RPMI7951 (cell line): ENCODE measurements at regions not wholly inside any gene's neighbourhood (a gene's known extent, or its start where the extent isn't known, plus 50 kb on each side); places are given as distances from the start of the nearest gene placed in this dataset.
"Not testable (repeated sequence)": the region's sequence is repeated elsewhere in the genome, so short reads cannot be mapped to it uniquely, and the experiment has no call there.

Source experiments
- DNase-seq: peaks from one replicate; pipeline ENCODE4 v3.0.0-alpha.2; 2012; ENCODE audit warnings: low read depth

- DNase-seq: peak; percentile 29
Measured at GRCh38 chr7:53596230-53596629, 560.8 kb downstream of the POM121L12 start.

DNA sequence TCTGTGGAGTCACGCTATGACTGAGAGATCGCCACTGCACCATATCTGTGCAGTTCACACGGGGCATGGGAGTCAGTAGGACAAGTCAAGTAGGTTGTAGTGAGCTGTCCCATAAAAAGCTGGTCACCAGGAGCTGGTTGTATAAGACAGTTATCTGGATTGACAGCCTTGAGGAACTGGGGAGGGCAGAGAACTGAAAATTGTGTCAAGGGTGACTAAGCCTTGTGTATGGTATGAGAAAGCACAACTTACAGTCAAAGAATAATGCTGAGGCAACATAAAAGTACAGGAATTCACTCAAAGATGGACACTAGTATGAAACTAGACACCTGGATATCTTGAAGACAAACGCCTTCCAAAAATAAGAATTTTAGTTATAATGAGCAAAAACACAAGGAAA is 564.9 kb downstream of the POM121L12 start:
- no peak for DNase-seq

- DNase-seq: peak; percentile 39
Measured at GRCh38 chr7:53602817-53603418, 567.5 kb downstream of the POM121L12 start.

- no peak for DNase-seq
Measured at GRCh38 chr7:53603461-53603860, 568.0 kb downstream of the POM121L12 start.

- no peak for DNase-seq
Measured at GRCh38 chr7:53604201-53604600, 568.8 kb downstream of the POM121L12 start.

- no peak for DNase-seq
Measured at GRCh38 chr7:53607961-53608360, 572.5 kb downstream of the POM121L12 start.

GRCh38 chr7:53609185-53609584 is 573.8 kb downstream of the POM121L12 start:
- DNase-seq: no peak

- no peak for DNase-seq
Measured at GRCh38 chr7:53611043-53611442, 575.6 kb downstream of the POM121L12 start.

DNA sequence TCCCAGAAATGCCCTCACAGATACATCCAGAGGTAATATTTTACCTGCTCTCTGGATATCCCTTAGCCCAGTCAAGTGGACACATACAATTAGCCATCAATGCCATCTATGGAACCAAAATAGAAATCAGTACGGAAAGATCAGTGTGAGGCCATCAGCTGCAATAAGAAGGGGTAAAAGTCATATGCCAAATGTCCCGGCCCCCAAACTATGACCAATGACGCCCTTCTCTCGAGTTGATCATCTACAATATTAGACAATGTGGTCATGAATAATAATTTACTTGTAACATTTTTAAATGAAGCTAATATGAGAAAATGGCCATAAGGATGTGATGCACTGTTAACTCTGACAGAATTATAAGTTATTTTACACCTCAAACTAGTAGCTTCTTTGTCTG is 588.9 kb downstream of the POM121L12 start:
- DNase-seq: no peak

GRCh38 chr7:53628775-53629174 is 593.3 kb downstream of the POM121L12 start:
- DNase-seq: no peak

DNA sequence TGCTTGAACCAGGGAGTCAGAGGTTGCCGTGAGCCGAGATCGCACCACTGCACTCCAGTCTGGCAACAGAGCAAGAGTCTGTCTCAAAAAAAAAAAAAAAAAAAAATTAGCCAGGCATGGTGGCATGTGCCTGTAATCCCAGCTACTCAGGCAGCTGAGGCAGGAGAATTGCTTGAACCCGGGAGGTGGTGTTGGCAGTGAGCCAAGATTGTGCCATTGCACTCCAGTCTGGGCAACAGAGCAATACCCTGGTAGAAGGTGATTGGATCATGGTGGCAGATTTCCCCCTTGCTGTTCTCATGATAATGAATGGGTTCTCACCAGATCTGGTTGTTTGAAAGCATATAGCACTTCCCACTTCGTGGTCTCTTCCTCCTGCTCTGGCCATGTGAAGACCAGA is 599.8 kb downstream of the POM121L12 start:
- not testable (repeated sequence) for DNase-seq

- no peak for DNase-seq
Measured at GRCh38 chr7:53638517-53638916, 603.1 kb downstream of the POM121L12 start.

- DNase-seq: no peak
Measured at GRCh38 chr7:53641091-53641490, 605.7 kb downstream of the POM121L12 start.

GRCh38 chr7:53642361-53642760 is 606.9 kb downstream of the POM121L12 start:
- DNase-seq: no peak

- no peak for DNase-seq
Measured at GRCh38 chr7:53642866-53643265, 607.4 kb downstream of the POM121L12 start.

- no peak for DNase-seq
Measured at GRCh38 chr7:53656881-53657280, 621.4 kb downstream of the POM121L12 start.

GRCh38 chr7:53657586-53657985 is 622.2 kb downstream of the POM121L12 start:
- DNase-seq: no peak

DNA sequence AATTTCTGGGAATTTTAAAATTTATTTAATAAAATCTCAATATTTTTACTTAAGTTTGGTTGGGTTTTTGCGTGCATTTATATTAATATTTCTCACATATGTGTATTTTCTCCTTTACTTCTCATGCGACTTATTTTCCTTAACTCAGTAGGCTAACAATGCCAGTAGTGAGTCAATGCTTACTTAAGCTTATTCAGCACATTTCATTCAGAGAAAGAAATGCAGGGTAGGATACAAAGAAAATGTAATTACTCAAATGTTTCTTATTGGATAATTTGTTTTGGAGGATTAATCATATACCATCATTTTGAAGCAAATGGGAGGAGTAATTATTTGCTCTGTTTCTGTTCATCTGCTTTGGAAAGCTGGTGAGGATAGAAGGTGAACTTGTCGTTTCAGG is 623.5 kb downstream of the POM121L12 start:
- DNase-seq: no peak

- DNase-seq: no peak
Measured at GRCh38 chr7:53661645-53662217, 626.3 kb downstream of the POM121L12 start.

DNA sequence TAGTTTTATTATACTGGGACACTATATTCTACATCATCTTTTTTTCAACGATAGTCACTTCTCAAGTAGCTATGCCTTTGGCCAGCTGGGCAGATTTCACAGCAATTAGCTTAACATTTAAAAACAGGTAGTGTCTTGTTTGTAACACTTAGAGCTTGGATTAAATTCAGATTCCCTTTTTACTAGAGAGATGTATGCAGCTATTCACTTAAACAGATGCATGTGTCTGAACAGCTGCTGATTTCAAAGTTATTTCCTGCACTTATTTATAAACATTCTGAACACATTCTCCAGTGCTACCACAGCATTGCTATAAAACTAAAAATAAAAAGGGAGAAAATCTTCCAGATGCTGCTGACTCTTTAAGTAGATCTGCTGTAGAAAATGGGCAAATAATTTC is 637.2 kb downstream of the POM121L12 start:
- DNase-seq: no peak

DNA sequence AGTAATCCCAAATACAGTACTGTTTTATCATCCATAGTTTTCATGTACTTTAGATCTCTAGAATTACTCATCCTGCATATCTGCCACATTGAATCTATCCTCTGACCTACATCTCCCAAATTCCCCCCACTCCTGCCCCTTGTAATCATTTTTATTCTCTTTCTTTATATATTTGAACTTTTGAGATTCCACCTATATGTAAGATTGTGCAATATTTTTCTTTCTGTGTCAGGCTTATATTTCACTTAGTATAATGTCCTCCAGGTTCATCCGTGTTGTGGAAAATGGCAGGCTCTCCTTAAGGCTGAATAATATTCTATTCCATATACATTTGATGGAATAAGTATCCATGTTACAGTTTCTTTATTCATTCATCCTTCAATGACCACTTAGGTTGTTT is 640.4 kb downstream of the POM121L12 start:
- no peak for DNase-seq

DNA sequence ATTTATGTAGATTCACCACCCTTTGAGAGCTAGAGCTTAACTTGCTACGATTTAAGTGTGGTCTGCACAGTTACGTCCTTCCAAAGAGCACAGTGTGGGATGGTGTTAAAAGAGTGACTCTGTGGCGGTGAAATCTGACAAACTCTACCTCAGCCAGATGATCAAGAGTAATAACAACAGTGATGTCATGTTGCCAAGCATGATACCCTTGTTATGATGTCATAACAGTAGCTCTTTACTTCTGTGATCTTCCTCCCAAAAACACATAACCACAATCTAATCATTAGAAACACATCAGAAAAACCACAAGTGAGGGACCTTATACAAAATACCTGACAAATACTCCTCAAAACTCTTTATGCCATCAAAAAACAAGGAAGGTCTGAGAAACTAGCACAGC is 649.3 kb downstream of the POM121L12 start:
- no peak for DNase-seq

- DNase-seq: no peak
Measured at GRCh38 chr7:53690411-53690810, 655.0 kb downstream of the POM121L12 start.

DNA sequence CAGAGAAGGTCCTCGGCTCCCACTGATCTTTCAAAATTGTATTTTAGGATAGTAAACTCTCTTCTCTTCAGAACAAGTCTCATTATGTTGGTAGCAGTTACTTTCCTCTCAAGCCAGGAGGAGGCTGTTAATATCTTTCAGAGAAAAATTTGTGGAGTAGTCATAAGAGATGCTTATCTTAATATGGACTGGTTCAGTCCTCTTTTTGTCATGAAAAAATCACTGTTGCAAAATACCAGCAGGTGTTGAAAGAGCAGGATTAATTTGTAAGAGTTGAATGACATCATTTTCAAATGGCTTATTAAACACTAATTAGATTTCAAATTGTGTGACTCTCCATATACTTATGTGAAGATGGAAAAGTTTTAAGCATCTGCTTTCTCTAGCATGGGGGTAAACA is 662.5 kb downstream of the POM121L12 start:
- DNase-seq: no peak
